Breast epithelium (tissue), 4 donors: ENCODE measurements at regions not wholly inside any gene's neighbourhood (a gene's known extent, or its start where the extent isn't known, plus 50 kb on each side); places are given as distances from the start of the nearest gene placed in this dataset.

Experiments used
- DNase-seq, 2 donors: peaks; one replicate each; pipeline ENCODE4 v3.0.0-alpha.2; 2019; ENCODE audit warnings: low spot score in 2 of 2
- H3K27ac ChIP-seq, 2 donors: fragments of 200-600 bp; sonication (generic) in 1 of 2; one replicate each; pipeline ENCODE4 v1.5.1; 2016 to 2019; ENCODE audit warnings: mild to moderate bottlenecking in 1 of 2
- H3K27me3 ChIP-seq, 2 donors: fragments of 200-600 bp; sonication (generic) in 1 of 2; one replicate each; pipeline versions ENCODE4 v1.5.1 to v1.6.0; 2017 to 2019; ENCODE audit warnings: control low read depth in 1 of 2, mild to moderate bottlenecking in 1 of 2
- H3K36me3 ChIP-seq: fragments of 200-600 bp; one replicate; pipeline ENCODE4 v1.5.1; 2019
- H3K4me1 ChIP-seq, 2 donors: fragments of 200-600 bp; sonication (generic); one replicate each; pipeline ENCODE4 v1.5.1; 2016 to 2019; ENCODE audit warnings: control low read depth in 1 of 2
- H3K4me3 ChIP-seq, 3 donors: fragments of 200-600 bp; sonication (generic); 1 replicate in 2 of 3; 2 replicates in 1 of 3; pipeline ENCODE4 v1.5.1; 2016 to 2019; ENCODE audit warnings: mild to moderate bottlenecking in 3 of 3, moderate library complexity in 2 of 3
- H3K9me3 ChIP-seq, 2 donors: fragments of 200-600 bp; sonication (generic) in 1 of 2; one replicate each; pipeline ENCODE4 v1.5.1; 2016 to 2019; ENCODE audit warnings: control low read depth in 1 of 2
- CTCF ChIP-seq, 3 donors: fragments of 450-650 bp; IDR thresholded peaks; one replicate each; pipeline ENCODE4 v1.5.1; 2016 to 2017; ENCODE audit warnings: antibody characterized with exemption in 3 of 3, mild to moderate bottlenecking in 3 of 3, moderate library complexity in 3 of 3
- POLR2A ChIP-seq: fragments of 450-650 bp; IDR thresholded peaks from one replicate; pipeline ENCODE4 v1.6.1; 2016; ENCODE audit warnings: antibody characterized with exemption, mild to moderate bottlenecking, moderate library complexity
- POLR2AphosphoS5 ChIP-seq, 3 donors: sonication (generic); formaldehyde crosslinking; IDR thresholded peaks; one replicate each; pipeline ENCODE4 v1.6.1; 2017; ENCODE audit warnings: antibody characterized with exemption in 3 of 3
- intact Hi-C: fragments of 100-400 bp; cut with DNase I; formaldehyde crosslinking; loops from one replicate; pipeline ENCODE4 v1.15.1; 2023; ENCODE audit warnings: low total_unique reads

- TF ChIP-seq POLR2A: no peak
- TF ChIP-seq CTCF (IDR thresholded peaks at IDR 0.05): no peak
- no peak for TF ChIP-seq POLR2AphosphoS5 (IDR thresholded peaks at IDR 0.05)
- DNase-seq: no peak
- Histone ChIP-seq H3K27ac (no peak overlapping the region), H3K4me3 (no peak overlapping the region), H3K27me3 (peaks cover 0 to 3% of the 10 kb centered on the region in 2 donors), H3K36me3 (no peaks in the 10 kb centered on the region), H3K9me3 (no peaks in the 10 kb centered on the region), H3K4me1 (no peaks in the 10 kb centered on the region)
- intact Hi-C loops: no loop called here
These were observed 118.4 kb downstream of the SUDS3 start for GRCh38 chr12:118494776-118495175.

- no peak overlapping the region for H3K27ac ChIP-seq
- TF ChIP-seq POLR2AphosphoS5 (IDR thresholded peaks at IDR 0.05) (no peak), POLR2A (no peak), CTCF (IDR thresholded peaks at IDR 0.05) (no peak)
- intact Hi-C loops: no loop called here
These were observed 118.9 kb downstream of the SUDS3 start for GRCh38 chr12:118495296-118495695.

GRCh38 chr12:118498171-118498570 is 121.8 kb downstream of the SUDS3 start:
- Histone ChIP-seq H3K27me3 (no peaks in the 10 kb centered on the region), H3K27ac (no peak overlapping the region), H3K4me1 (no peaks in the 10 kb centered on the region), H3K4me3 (no peak overlapping the region), H3K36me3 (no peaks in the 10 kb centered on the region), H3K9me3 (no peaks in the 10 kb centered on the region)
- intact Hi-C loops: no loop called here
- no peak for DNase-seq
- no peak for TF ChIP-seq POLR2AphosphoS5 (IDR thresholded peaks at IDR 0.05)
- no peak for TF ChIP-seq POLR2A
- TF ChIP-seq CTCF (IDR thresholded peaks at IDR 0.05): no peak

More at GRCh38 chr12:118495296-118495695, 118.9 kb downstream of the SUDS3 start:
- DNase-seq: no peak
- Histone ChIP-seq H3K27me3 (peaks cover 0 to 3% of the 10 kb centered on the region in 2 donors), H3K4me1 (no peaks in the 10 kb centered on the region), H3K36me3 (no peaks in the 10 kb centered on the region), H3K9me3 (no peaks in the 10 kb centered on the region), H3K4me3 (no peak overlapping the region)

GRCh38 chr12:118500299-118500698 is 123.9 kb downstream of the SUDS3 start:
- H3K4me1 ChIP-seq: no peaks in the 10 kb centered on the region
- intact Hi-C loops: no loop called here
- no peak for DNase-seq
- no peaks in the 10 kb centered on the region for H3K36me3 ChIP-seq
- no peaks in the 10 kb centered on the region for H3K27me3 ChIP-seq
- no peak overlapping the region for H3K4me3 ChIP-seq
- TF ChIP-seq CTCF (IDR thresholded peaks at IDR 0.05): no peak
- TF ChIP-seq POLR2AphosphoS5 (IDR thresholded peaks at IDR 0.05): no peak
- no peak for TF ChIP-seq POLR2A
- H3K27ac ChIP-seq: no peak overlapping the region
- peaks cover 0 to 4% of the 10 kb centered on the region in 2 donors for H3K9me3 ChIP-seq

- Histone ChIP-seq H3K27ac (no peak overlapping the region), H3K9me3 (peaks cover 0 to 4% of the 10 kb centered on the region in 2 donors), H3K4me1 (no peaks in the 10 kb centered on the region), H3K27me3 (no peaks in the 10 kb centered on the region), H3K36me3 (no peaks in the 10 kb centered on the region), H3K4me3 (no peak overlapping the region)
- no peak for DNase-seq
- TF ChIP-seq POLR2A (no peak), POLR2AphosphoS5 (IDR thresholded peaks at IDR 0.05) (no peak), CTCF (IDR thresholded peaks at IDR 0.05) (no peak)
- intact Hi-C loops: no loop called here
These were observed 125.1 kb downstream of the SUDS3 start for GRCh38 chr12:118501489-118501888.
